Nucleus accumbens (tissue), 56 donors: ENCODE measurements at regions not wholly inside any gene's neighbourhood (a gene's known extent, or its start where the extent isn't known, plus 50 kb on each side); places are given as distances from the start of the nearest gene placed in this dataset.
A peak's percentile ranks its signal among the peaks of the same experiment; 100 is the strongest.

ENCODE experiments used
- DNase-seq, 56 donors: peaks; one replicate each; lab custom pipeline; 2025; lab: John Stamatoyannopoulos, UW

GRCh38 chr13:95352486-95352885, 51.2 kb upstream of the ABCC4 start:
- no peak for DNase-seq

- DNase-seq = no peak
Measured at GRCh38 chr13:95354156-95354555, 52.9 kb upstream of the ABCC4 start.

- DNase-seq = peak in 9 of 56 donors; percentile 0 to 14 (median 2)
Measured at GRCh38 chr13:95354680-95355487, 53.6 kb upstream of the ABCC4 start.

- no peak for DNase-seq
Measured at GRCh38 chr13:95355494-95355893, 54.2 kb upstream of the ABCC4 start.

GRCh38 chr13:95356916-95357315, 55.7 kb upstream of the ABCC4 start:
- no peak for DNase-seq

GRCh38 chr13:95357875-95358274, 56.6 kb upstream of the ABCC4 start:
- no peak for DNase-seq

GRCh38 chr13:95360052-95360451, 58.8 kb upstream of the ABCC4 start:
- DNase-seq = no peak

GRCh38 chr13:95360464-95361097, 59.3 kb upstream of the ABCC4 start:
- peak in 1 of 56 donors; percentile 0 for DNase-seq

GRCh38 chr13:95361686-95362085, 60.4 kb upstream of the ABCC4 start:
- no peak for DNase-seq

- no peak for DNase-seq
Measured at GRCh38 chr13:95362666-95363065, 61.4 kb upstream of the ABCC4 start.

- no peak for DNase-seq
Measured at GRCh38 chr13:95367309-95367843, 66.1 kb upstream of the ABCC4 start.

GRCh38 chr13:95368998-95369397, 67.7 kb upstream of the ABCC4 start:
- DNase-seq = no peak

GRCh38 chr13:95375706-95376105, 74.5 kb upstream of the ABCC4 start:
- no peak for DNase-seq

- no peak for DNase-seq
Measured at GRCh38 chr13:95378603-95379002, 77.4 kb upstream of the ABCC4 start.

- peak in 55 of 56 donors; percentile 3 to 89 (median 46) for DNase-seq
Measured at GRCh38 chr13:95380468-95381211, 79.4 kb upstream of the ABCC4 start.

- no peak for DNase-seq
Measured at GRCh38 chr13:95381212-95381527, 79.9 kb upstream of the ABCC4 start.

- DNase-seq = no peak
Measured at GRCh38 chr13:95382411-95382810, 81.2 kb upstream of the ABCC4 start.

GRCh38 chr13:95382916-95383315, 81.7 kb upstream of the ABCC4 start:
- no peak for DNase-seq

- no peak for DNase-seq
Measured at GRCh38 chr13:95385373-95385772, 84.1 kb upstream of the ABCC4 start.

GRCh38 chr13:95385798-95386197, 84.5 kb upstream of the ABCC4 start:
- DNase-seq = no peak

GRCh38 chr13:95386370-95386769, 85.1 kb upstream of the ABCC4 start:
- DNase-seq = no peak
